Urothelium cell line (cell line): ENCODE measurements at regions not wholly inside any gene's neighbourhood (a gene's known extent, or its start where the extent isn't known, plus 50 kb on each side); places are given as distances from the start of the nearest gene placed in this dataset.

Experiments used
- DNase-seq: peaks from one replicate; pipeline ENCODE4 v3.0.0; 2011; ENCODE audit warnings: low spot score, mixed read lengths
- FAIRE-seq: peaks from 2 replicates; lab custom pipeline; 2011; peaks lifted over from hg19 to GRCh38; lab: Jason Lieb, UNC

GRCh38 chr4:11908205-11908604 lies 479.5 kb upstream of the HS3ST1 start:
- FAIRE-seq (no peak), DNase-seq (no peak)

- DNase-seq (no peak), FAIRE-seq (no peak)
Observed at GRCh38 chr4:11904846-11905739, 476.4 kb upstream of the HS3ST1 start.

- no peak for FAIRE-seq
Observed at GRCh38 chr4:11904117-11904535, 475.4 kb upstream of the HS3ST1 start.

GRCh38 chr4:11901089-11901488 lies 472.4 kb upstream of the HS3ST1 start:
- DNase-seq (no peak), FAIRE-seq (no peak)

More at GRCh38 chr4:11904117-11904535, 475.4 kb upstream of the HS3ST1 start:
- no peak for DNase-seq

GRCh38 chr4:11900359-11900758 lies 471.7 kb upstream of the HS3ST1 start:
- no peak for DNase-seq
- FAIRE-seq, result no peak

GRCh38 chr4:11898796-11899195 lies 470.1 kb upstream of the HS3ST1 start:
- FAIRE-seq (no peak), DNase-seq (no peak)

- FAIRE-seq, result no peak
- DNase-seq, result no peak
Observed at GRCh38 chr4:11895766-11896165, 467.1 kb upstream of the HS3ST1 start.

- FAIRE-seq (no peak), DNase-seq (no peak)
Observed at GRCh38 chr4:11894977-11895376, 466.3 kb upstream of the HS3ST1 start.

GRCh38 chr4:11894221-11894620 lies 465.5 kb upstream of the HS3ST1 start:
- DNase-seq (no peak), FAIRE-seq (no peak)

- no peak for DNase-seq
- FAIRE-seq, result no peak
Observed at GRCh38 chr4:11889099-11889498, 460.4 kb upstream of the HS3ST1 start.

- DNase-seq (no peak), FAIRE-seq (no peak)
Observed at GRCh38 chr4:11881947-11882346, 453.3 kb upstream of the HS3ST1 start.

GRCh38 chr4:11881364-11881763 lies 452.7 kb upstream of the HS3ST1 start:
- no peak for DNase-seq
- no peak for FAIRE-seq

- no peak for DNase-seq
- no peak for FAIRE-seq
Observed at GRCh38 chr4:11878241-11878640, 449.5 kb upstream of the HS3ST1 start.

- no peak for DNase-seq
- FAIRE-seq, result no peak
Observed at GRCh38 chr4:11876104-11876503, 447.4 kb upstream of the HS3ST1 start.

- FAIRE-seq (no peak), DNase-seq (no peak)
Observed at GRCh38 chr4:11869191-11869870, 440.6 kb upstream of the HS3ST1 start.

- FAIRE-seq, result no peak
- DNase-seq, result no peak
Observed at GRCh38 chr4:11866391-11866790, 437.7 kb upstream of the HS3ST1 start.

- no peak for FAIRE-seq
- no peak for DNase-seq
Observed at GRCh38 chr4:11860996-11861395, 432.3 kb upstream of the HS3ST1 start.

GRCh38 chr4:11857881-11858280 lies 429.2 kb upstream of the HS3ST1 start:
- no peak for DNase-seq
- FAIRE-seq, result no peak

GRCh38 chr4:11847167-11847566 lies 418.5 kb upstream of the HS3ST1 start:
- DNase-seq (no peak), FAIRE-seq (no peak)

- FAIRE-seq (no peak), DNase-seq (no peak)
Observed at GRCh38 chr4:11843927-11844326, 415.2 kb upstream of the HS3ST1 start.

- DNase-seq, result no peak
- FAIRE-seq, result no peak
Observed at GRCh38 chr4:11843340-11843739, 414.6 kb upstream of the HS3ST1 start.

GRCh38 chr4:11842620-11843263 lies 414.0 kb upstream of the HS3ST1 start:
- DNase-seq (no peak), FAIRE-seq (no peak)
